GM18519 (cell line): ENCODE measurements at regions not wholly inside any gene's neighbourhood (a gene's known extent, or its start where the extent isn't known, plus 50 kb on each side); places are given as distances from the start of the nearest gene placed in this dataset.
"Not testable (repeated sequence)": the region's sequence is repeated elsewhere in the genome, so short reads cannot be mapped to it uniquely, and the experiment has no call there.

ENCODE experiments used
- ATAC-seq: cut with Tn5 transposase; IDR thresholded peaks from one replicate; pipeline ENCODE4 v1.9.1; 2021; ENCODE audit warnings: mild to moderate bottlenecking, moderate library complexity; ENCODE audit not compliant: unreplicated experiment, low FRiP score

- no peak for ATAC-seq
These were observed 750.6 kb upstream of the PCDH15 start for GRCh38 chr10:55551603-55552002.

- ATAC-seq = no peak
These were observed 749.2 kb upstream of the PCDH15 start for GRCh38 chr10:55550236-55550635.

- not testable (repeated sequence) for ATAC-seq
These were observed 736.5 kb upstream of the PCDH15 start for GRCh38 chr10:55537497-55537896.

- no peak for ATAC-seq
These were observed 718.2 kb upstream of the PCDH15 start for GRCh38 chr10:55519264-55519663.

- not testable (repeated sequence) for ATAC-seq
These were observed 717.4 kb upstream of the PCDH15 start for GRCh38 chr10:55518416-55518815.

GRCh38 chr10:55509168-55509567 lies 708.1 kb upstream of the PCDH15 start:
- no peak for ATAC-seq

- peak; percentile 78 for ATAC-seq
These were observed 700.0 kb upstream of the PCDH15 start for GRCh38 chr10:55500931-55501559.

- ATAC-seq = no peak
These were observed 697.0 kb upstream of the PCDH15 start for GRCh38 chr10:55497893-55498499.

- ATAC-seq = no peak
These were observed 694.5 kb upstream of the PCDH15 start for GRCh38 chr10:55495555-55495954.

GRCh38 chr10:55491712-55492111 lies 690.7 kb upstream of the PCDH15 start:
- no peak for ATAC-seq

- no peak for ATAC-seq
These were observed 684.8 kb upstream of the PCDH15 start for GRCh38 chr10:55485827-55486226.

- ATAC-seq = no peak
These were observed 675.1 kb upstream of the PCDH15 start for GRCh38 chr10:55476129-55476528.

- ATAC-seq = no peak
These were observed 673.2 kb upstream of the PCDH15 start for GRCh38 chr10:55474258-55474657.

GRCh38 chr10:55470840-55471239 lies 669.8 kb upstream of the PCDH15 start:
- no peak for ATAC-seq

GRCh38 chr10:55466806-55467504 lies 665.9 kb upstream of the PCDH15 start:
- ATAC-seq = no peak

GRCh38 chr10:55464083-55464482 lies 663.1 kb upstream of the PCDH15 start:
- ATAC-seq = no peak

- ATAC-seq = no peak
These were observed 659.0 kb upstream of the PCDH15 start for GRCh38 chr10:55460008-55460407.

GRCh38 chr10:55449981-55450380 lies 649.0 kb upstream of the PCDH15 start:
- no peak for ATAC-seq

- ATAC-seq = no peak
These were observed 645.5 kb upstream of the PCDH15 start for GRCh38 chr10:55446441-55447002.

- no peak for ATAC-seq
These were observed 640.7 kb upstream of the PCDH15 start for GRCh38 chr10:55441777-55442176.

- ATAC-seq = no peak
These were observed 625.1 kb upstream of the PCDH15 start for GRCh38 chr10:55426138-55426537.
